IMR-90 (cell line): ENCODE measurements at regions not wholly inside any gene's neighbourhood (a gene's known extent, or its start where the extent isn't known, plus 50 kb on each side); places are given as distances from the start of the nearest gene placed in this dataset.

Source experiments
- ATAC-seq: fragments of 200-7000 bp; cut with Tn5 transposase; 2 replicates; pipeline ENCODE4 v1.9.1; 2020; ENCODE audit warnings: low read depth, mild to moderate bottlenecking, moderate library complexity
- BruUV-seq: library from RNA; stranded (reverse); fragments of 400-500 nt; replicated peaks from 2 replicates; lab custom pipeline; 2021; lab: Mats Ljungman, UMichigan
- CTCF ChIA-PET: fragments of 300-600 bp; formaldehyde crosslinking; extraction: SDS; loops from one replicate; lab custom pipeline; 2021; ENCODE audit warnings: antibody characterized with exemption; lab: Yijun Ruan, JAX
- POLR2A ChIA-PET: fragments of 300-600 bp; sonication (Branson Sonifier 250); formaldehyde crosslinking; loops from one replicate; lab custom pipeline; 2022; ENCODE audit warnings: antibody characterized with exemption; ENCODE audit not compliant: unreplicated experiment; lab: Charles Lee
- DNase-seq: peaks from one replicate; pipeline ENCODE4 v3.0.0; 2013
- H2AFZ ChIP-seq: replicated peaks from 2 replicates; pipeline ENCODE3; 2013; ENCODE audit warnings: low read length, mild to moderate bottlenecking; ENCODE audit not compliant: poor library complexity
- H2AK5ac ChIP-seq: 2 replicates; pipeline ENCODE4 v1.6.1; 2013; ENCODE audit warnings: low read depth, low read length, inconsistent platforms
- H2AK9ac ChIP-seq: replicated peaks from 2 replicates; pipeline ENCODE3; 2013; ENCODE audit warnings: mild to moderate bottlenecking, low read depth, low read length, moderate library complexity; ENCODE audit not compliant: poor library complexity
- H2BK120ac ChIP-seq: 2 replicates; pipeline ENCODE4 v1.6.1; 2013; ENCODE audit warnings: low read depth, low read length, inconsistent platforms
- H2BK15ac ChIP-seq: 3 replicates; pipeline ENCODE4 v1.6.1; 2013; ENCODE audit warnings: low read depth, low read length, inconsistent platforms
- H2BK20ac ChIP-seq: 2 replicates; pipeline ENCODE4 v1.6.1; 2013; ENCODE audit warnings: low read depth, mild to moderate bottlenecking, inconsistent platforms, low read length, moderate library complexity
- H2BK5ac ChIP-seq: 2 replicates; pipeline ENCODE4 v1.6.1; 2013; ENCODE audit warnings: mild to moderate bottlenecking, low read depth, low read length, inconsistent platforms; ENCODE audit not compliant: poor library complexity, severe bottlenecking
- H3K14ac ChIP-seq: replicated peaks from 2 replicates; pipeline ENCODE4 v1.6.1; 2013; ENCODE audit warnings: low read depth, low read length, inconsistent platforms
- H3K18ac ChIP-seq: 2 replicates; pipeline ENCODE4 v1.6.1; 2013; ENCODE audit warnings: low read depth, low read length, control low read depth
- H3K23ac ChIP-seq: 2 replicates; pipeline ENCODE4 v1.6.1; 2013; ENCODE audit warnings: low read depth, low read length, inconsistent platforms
- H3K27ac ChIP-seq: 2 replicates; pipeline ENCODE4 v1.5.1; 2013; ENCODE audit warnings: mild to moderate bottlenecking, control low read depth, low read length; ENCODE audit not compliant: insufficient read depth
- H3K27me3 ChIP-seq: 2 replicates; pipeline ENCODE4 v1.6.1; 2013; ENCODE audit warnings: low read length; ENCODE audit not compliant: control insufficient read depth, insufficient read depth
- H3K36me3 ChIP-seq: 2 replicates; pipeline ENCODE4 v1.6.1; 2013; ENCODE audit warnings: low read length, mixed read lengths; ENCODE audit not compliant: control insufficient read depth, insufficient read depth
- H3K4ac ChIP-seq: 2 replicates; pipeline ENCODE4 v1.6.1; 2013; ENCODE audit warnings: low read depth, low read length, inconsistent platforms
- H3K4me1 ChIP-seq: 2 replicates; pipeline ENCODE4 v1.6.1; 2013; ENCODE audit warnings: low read length, mixed read lengths; ENCODE audit not compliant: control insufficient read depth, insufficient read depth
- H3K4me2 ChIP-seq: 2 replicates; pipeline ENCODE4 v1.6.1; 2013; ENCODE audit warnings: low read depth, mild to moderate bottlenecking, control low read depth, low read length, moderate library complexity
- H3K4me3 ChIP-seq: 2 replicates; pipeline ENCODE4 v1.5.1; 2013; ENCODE audit warnings: low read depth, mild to moderate bottlenecking, control low read depth, low read length, moderate library complexity; ENCODE audit not compliant: insufficient read depth
- H3K56ac ChIP-seq: 2 replicates; pipeline ENCODE4 v1.6.1; 2013; ENCODE audit warnings: low read length, inconsistent platforms; ENCODE audit not compliant: insufficient read depth; ENCODE audit errors: extremely low read depth
- H3K79me1 ChIP-seq, 2 experiments: 2 replicates each; pipeline ENCODE4 v1.6.1; 2013; ENCODE audit warnings: low read length in 2 of 2, inconsistent platforms in 1 of 2, low read depth in 1 of 2
- H3K9ac ChIP-seq: 2 replicates; pipeline ENCODE4 v1.6.1; 2013; ENCODE audit warnings: low read depth, low read length, control low read depth
- H3K9me1 ChIP-seq: 2 replicates; pipeline ENCODE4 v1.6.1; 2013; ENCODE audit warnings: low read length, inconsistent platforms; ENCODE audit not compliant: insufficient read depth
- H3K9me3 ChIP-seq: 2 replicates; pipeline ENCODE4 v1.6.1; 2013; ENCODE audit warnings: low read length; ENCODE audit not compliant: control insufficient read depth, insufficient read depth
- H4K20me1 ChIP-seq: 2 replicates; pipeline ENCODE4 v1.6.1; 2013; ENCODE audit warnings: low read length, inconsistent platforms; ENCODE audit not compliant: insufficient read depth
- H4K5ac ChIP-seq: 2 replicates; pipeline ENCODE4 v1.6.1; 2013; ENCODE audit warnings: mild to moderate bottlenecking, low read depth, low read length, control low read depth
- H4K8ac ChIP-seq, 2 experiments: 2 replicates each; pipeline ENCODE4 v1.6.1; 2013; ENCODE audit warnings: low read depth in 2 of 2, low read length in 2 of 2, control low read depth in 1 of 2, inconsistent platforms in 1 of 2
- H4K91ac ChIP-seq: 2 replicates; pipeline ENCODE4 v1.6.1; 2013; ENCODE audit warnings: low read depth, low read length, inconsistent platforms; ENCODE audit not compliant: insufficient read depth
- CTCF ChIP-seq: conservative IDR thresholded peaks from 2 replicates; pipeline ENCODE4 v1.5.1; 2012; ENCODE audit warnings: mild to moderate bottlenecking, low read depth, low read length, improper control_type of control experiment
- ELK1 ChIP-seq: fragments of 150-350 bp; IDR thresholded peaks from 2 replicates; pipeline ENCODE4 v1.6.1; 2016; ENCODE audit warnings: low read depth, mild to moderate bottlenecking, low read length, moderate library complexity, borderline replicate concordance
- MAFK ChIP-seq: IDR thresholded peaks from 2 replicates; pipeline ENCODE4 v1.6.1; 2012; ENCODE audit warnings: low read depth, low read length, improper control_type of control experiment
- MAZ ChIP-seq: IDR thresholded peaks from 2 replicates; pipeline ENCODE4 v1.6.1; 2012; ENCODE audit warnings: low read depth, mild to moderate bottlenecking, low read length, improper control_type of control experiment, moderate library complexity, borderline replicate concordance
- MXI1 ChIP-seq: IDR thresholded peaks from 2 replicates; pipeline ENCODE4 v1.6.1; 2012; ENCODE audit warnings: low read depth, mild to moderate bottlenecking, low read length, moderate library complexity, borderline replicate concordance
- NFE2L2 ChIP-seq: fragments of 150-350 bp; IDR thresholded peaks from 2 replicates; pipeline ENCODE4 v1.6.1; 2016; ENCODE audit warnings: low read depth, mild to moderate bottlenecking, low read length
- POLR2A ChIP-seq: IDR thresholded peaks from 2 replicates; pipeline ENCODE4 v1.6.1; 2012; ENCODE audit warnings: mild to moderate bottlenecking, low read depth, low read length
- RAD21 ChIP-seq: IDR thresholded peaks from 2 replicates; pipeline ENCODE4 v1.6.1; 2012; ENCODE audit warnings: low read length, improper control_type of control experiment
- RFX5 ChIP-seq: IDR thresholded peaks from 2 replicates; pipeline ENCODE4 v1.8.0; 2012; ENCODE audit warnings: low read depth, mild to moderate bottlenecking, low read length, moderate library complexity
- SMC3 ChIP-seq: fragments of 150-350 bp; IDR thresholded peaks from 2 replicates; pipeline ENCODE4 v1.6.1; 2016; ENCODE audit warnings: low read depth, mild to moderate bottlenecking, antibody characterized with exemption, low read length, moderate library complexity
- whole genome bisulfite sequencing, 2 experiments: methylation state at CpG; one replicate each; pipeline versions ENCODE4 v1.1.5 to v1.1.7; 2013; ENCODE audit warnings: missing lambda C conversion rate in 2 of 2; ENCODE audit not compliant: insufficient read length in 1 of 2; ENCODE audit errors: extremely low coverage in 2 of 2; 5-methylcytosine and 5-hydroxymethylcytosine counted together
- dilution Hi-C: fragments of 300-500 bp; cut with HindIII; formaldehyde crosslinking; loops from one replicate; pipeline ENCODE4 v1.14.3; 2018; ENCODE audit warnings: low sequenced_read_pairs; ENCODE audit not compliant: unreplicated experiment
- in situ Hi-C: fragments of 300-500 bp; cut with MboI; formaldehyde crosslinking; loops from 3 replicates; pipeline ENCODE4 v1.14.3; 2019; ENCODE audit warnings: low sequenced_read_pairs, inconsistent platforms, mixed read lengths
- intact Hi-C: fragments of 100-400 bp; cut with micrococcal nuclease; formaldehyde crosslinking; loops from 2 replicates; pipeline ENCODE4 v1.10.0; 2022

- no peaks in the 10 kb centered on the region for H3K9me3 ChIP-seq
These were observed 106.6 kb upstream of the TMC3 start for GRCh38 chr15:81480645-81481053.

More at GRCh38 chr15:81480645-81481053, 106.6 kb upstream of the TMC3 start:
- Histone ChIP-seq H3K27ac (no peak overlapping the region), H3K36me3 (no peaks in the 10 kb centered on the region), H3K14ac (no peak overlapping the region; the same call in 1 of the 2 replicates), H3K4me2 (no peak overlapping the region), H4K5ac (no peak overlapping the region), H2AK5ac (no peak overlapping the region), H3K23ac (no peak overlapping the region), H3K4me3 (no peak overlapping the region), H3K9ac (no peak overlapping the region), H4K20me1 (no peaks in the 10 kb centered on the region), H2BK5ac (no peak overlapping the region), H3K18ac (no peak overlapping the region), H3K4ac (no peak overlapping the region), H2BK120ac (peak overlapping the region; percentile 36; the same call in 1 of the 2 replicates), H2BK20ac (no peak overlapping the region), H3K79me1 (no peaks in the 10 kb centered on the region), H4K91ac (no peak overlapping the region), H2AK9ac (no peak overlapping the region), H2BK15ac (no peak overlapping the region), H3K4me1 (no peaks in the 10 kb centered on the region), H3K27me3 (no peaks in the 10 kb centered on the region), H3K56ac (no peak overlapping the region), H3K9me1 (0 out of 2 replicates have a peak, but pooled peaks cover 3% of the 10 kb centered on the region), H2AFZ (peak overlapping the region; percentile 69), H4K8ac (no peak overlapping the region)
- dilution Hi-C loops = no loop called here
- POLR2A ChIA-PET = no interaction called here
- TF ChIP-seq POLR2A (0 out of 2 replicates have a peak, but pooled peaks have one; percentile 29), ELK1 (no peak), MXI1 (no peak), CTCF (peak; percentile 83), NFE2L2 (peak; percentile 47; the same call in 1 of the 2 replicates), MAFK (0 out of 2 replicates have a peak, but pooled peaks have one; percentile 3), MAZ (no peak), RFX5 (no peak), SMC3 (peak; percentile 84), RAD21 (peak; percentile 94)
- in situ Hi-C loops = loop anchor here (5.0 kb wide), 1 partner anchor 717 kb away; no protein-coding TSS in a partner anchor
- intact Hi-C loops = loop anchor here (1.0 to 5.0 kb wide), 7 partner anchors 162 to 718 kb away; no protein-coding TSS in a partner anchor
- CTCF ChIA-PET = interaction anchor here (0.6 to 1.4 kb wide), 2 partner anchors 388 to 459 kb away, joined by 3 to 4 read pairs; no protein-coding TSS in a partner anchor
- no CpG with 5 or more reads among the region's 7 CpGs for WGBS, 2 experiments
- DNase-seq = peak; percentile 69
- ATAC-seq = peak; percentile 81
- BruUV-seq = no TSS peak
